ENCODE measurements at regions not wholly inside any gene's neighbourhood (a gene's known extent, or its start where the extent isn't known, plus 50 kb on each side); places are given as distances from the start of the nearest gene placed in this dataset.

- DNase-seq, result no peak
Measured at GRCh38 chr11:111194860-111195568, 50.5 kb upstream of the POU2AF2 start.

GRCh38 chr11:111193924-111194490 is 51.5 kb upstream of the POU2AF2 start:
- DNase-seq, result no peak

GRCh38 chr11:111189466-111189865 is 56.1 kb upstream of the POU2AF2 start:
- DNase-seq, result peak in 1 of 3 donors; percentile 7

GRCh38 chr11:111186308-111186915 is 59.1 kb upstream of the POU2AF2 start:
- peak; percentile 68 to 83 (median 80) for DNase-seq

- DNase-seq, result peak; percentile 75 to 88 (median 87)
Measured at GRCh38 chr11:111185266-111185665, 60.3 kb upstream of the POU2AF2 start.

- DNase-seq, result no peak
Measured at GRCh38 chr11:111183706-111184105, 61.8 kb upstream of the POU2AF2 start.

- peak; percentile 10 to 72 (median 67) for DNase-seq
Measured at GRCh38 chr11:111179184-111179910, 66.2 kb upstream of the POU2AF2 start.

GRCh38 chr11:111177037-111177871 is 68.3 kb upstream of the POU2AF2 start:
- DNase-seq, result peak; percentile 76 to 85 (median 85)

GRCh38 chr11:111176603-111177002 is 68.9 kb upstream of the POU2AF2 start:
- DNase-seq, result no peak

GRCh38 chr11:111173221-111173620 is 72.3 kb upstream of the POU2AF2 start:
- DNase-seq, result no peak

- DNase-seq, result no peak
Measured at GRCh38 chr11:111172321-111172862, 73.1 kb upstream of the POU2AF2 start.

- DNase-seq, result no peak
Measured at GRCh38 chr11:111170761-111171379, 74.7 kb upstream of the POU2AF2 start.

GRCh38 chr11:111169367-111169766 is 76.2 kb upstream of the POU2AF2 start:
- no peak for DNase-seq

GRCh38 chr11:111168871-111169270 is 76.7 kb upstream of the POU2AF2 start:
- no peak for DNase-seq

- DNase-seq, result no peak
Measured at GRCh38 chr11:111167666-111168065, 77.9 kb upstream of the POU2AF2 start.

- DNase-seq, result no peak
Measured at GRCh38 chr11:111166598-111166997, 78.9 kb upstream of the POU2AF2 start.

GRCh38 chr11:111162305-111162704 is 83.2 kb upstream of the POU2AF2 start:
- DNase-seq, result no peak

- no peak for DNase-seq
Measured at GRCh38 chr11:111157571-111157970, 88.0 kb upstream of the POU2AF2 start.

GRCh38 chr11:111155021-111155420 is 90.5 kb upstream of the POU2AF2 start:
- DNase-seq, result no peak

- no peak for DNase-seq
Measured at GRCh38 chr11:111153194-111153593, 92.3 kb upstream of the POU2AF2 start.

GRCh38 chr11:111148953-111149352 is 96.6 kb upstream of the POU2AF2 start:
- peak; percentile 44 to 68 (median 66) for DNase-seq

GRCh38 chr11:111148121-111148520 is 97.4 kb upstream of the POU2AF2 start:
- DNase-seq, result no peak
